HTR-8/SVneo (cell line): ENCODE measurements at regions not wholly inside any gene's neighbourhood (a gene's known extent, or its start where the extent isn't known, plus 50 kb on each side); places are given as distances from the start of the nearest gene placed in this dataset.

ENCODE experiments used
- DNase-seq: peaks from one replicate; pipeline ENCODE4 v3.0.0; 2011; ENCODE audit warnings: low spot score, mixed read lengths; ENCODE audit not compliant: insufficient read length
- FAIRE-seq: peaks from 2 replicates; lab custom pipeline; 2011; peaks lifted over from hg19 to GRCh38; lab: Jason Lieb, UNC

DNA sequence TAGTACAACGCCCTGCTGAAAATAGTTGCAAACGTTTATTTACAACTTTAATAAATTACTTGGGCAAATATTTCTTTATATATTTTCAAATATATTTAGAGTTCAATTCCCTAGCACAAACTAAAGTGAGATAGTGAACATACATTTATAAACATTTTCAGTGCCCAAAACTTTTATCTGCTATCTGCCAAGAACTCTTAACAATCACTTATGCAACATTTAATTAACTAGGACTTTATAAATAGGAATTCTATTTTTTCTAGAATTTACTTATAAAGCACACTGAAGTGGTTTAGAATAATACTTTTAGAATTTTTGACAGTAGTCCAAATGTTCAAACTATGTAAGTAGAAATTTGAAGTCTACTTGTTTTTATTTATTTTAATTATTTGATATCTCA lies 452.6 kb upstream of the RGS17 start:
- FAIRE-seq (no peak), DNase-seq (no peak)

DNA sequence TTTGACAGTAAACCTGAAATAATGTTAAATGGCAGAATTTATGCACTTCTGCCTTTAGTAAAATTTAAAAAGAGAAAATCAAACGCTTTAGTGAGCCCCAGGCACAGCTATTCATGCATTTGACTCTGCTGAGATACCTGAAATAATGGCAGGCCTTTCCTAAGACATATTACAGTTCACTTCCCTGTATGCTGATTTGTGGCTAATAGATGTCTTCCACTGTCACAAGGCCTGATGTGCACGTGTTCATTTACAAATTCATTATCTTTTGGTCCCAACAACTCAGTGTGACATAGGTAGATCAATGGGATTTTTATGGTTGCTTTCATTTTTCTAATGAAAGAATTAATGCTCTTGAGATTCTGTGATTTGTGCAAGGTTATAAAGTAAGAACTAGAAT lies 449.7 kb upstream of the RGS17 start:
- no peak for FAIRE-seq
- no peak for DNase-seq

DNA sequence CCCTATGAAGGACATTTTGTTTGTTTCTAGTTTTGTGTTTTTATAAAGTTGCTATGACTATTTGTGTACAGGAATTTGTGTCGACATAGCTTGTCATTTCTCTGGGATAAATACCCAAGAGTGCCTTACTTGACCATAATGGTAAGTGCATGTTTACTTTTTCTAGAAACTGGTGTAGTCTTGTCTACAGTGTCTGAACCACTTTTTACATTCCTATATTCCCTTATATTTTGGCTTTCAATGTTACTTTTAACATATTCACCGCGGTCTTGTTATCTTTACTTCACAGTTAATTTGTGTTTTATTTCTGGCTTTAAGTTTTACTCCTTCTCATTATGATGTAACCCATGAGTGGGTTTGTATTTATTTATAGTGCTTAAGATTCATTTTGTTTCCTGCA lies 444.4 kb upstream of the RGS17 start:
- no peak for FAIRE-seq

DNA sequence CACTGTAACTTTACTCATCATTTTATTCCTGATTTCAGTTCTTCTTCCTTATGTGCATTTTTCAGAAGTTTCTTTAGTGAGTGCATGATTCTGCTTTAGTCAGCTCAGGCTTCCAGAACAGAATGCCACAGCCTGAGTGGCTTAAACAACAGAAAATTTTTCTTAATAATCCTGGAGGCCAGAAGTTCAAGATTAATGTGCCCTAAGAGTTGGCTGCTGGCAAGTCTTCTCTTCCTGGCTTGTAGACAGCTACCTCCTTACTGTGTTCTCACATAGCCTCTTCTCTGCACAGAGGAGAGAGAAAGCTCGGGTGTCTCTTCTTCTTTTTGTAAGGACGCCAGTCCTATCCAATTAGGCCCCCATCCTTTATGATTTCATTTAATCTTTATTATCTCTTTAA lies 443.1 kb upstream of the RGS17 start:
- FAIRE-seq: no peak
- DNase-seq: no peak

More for the DNA sequence above, 444.4 kb upstream of the RGS17 start:
- no peak for DNase-seq

DNA sequence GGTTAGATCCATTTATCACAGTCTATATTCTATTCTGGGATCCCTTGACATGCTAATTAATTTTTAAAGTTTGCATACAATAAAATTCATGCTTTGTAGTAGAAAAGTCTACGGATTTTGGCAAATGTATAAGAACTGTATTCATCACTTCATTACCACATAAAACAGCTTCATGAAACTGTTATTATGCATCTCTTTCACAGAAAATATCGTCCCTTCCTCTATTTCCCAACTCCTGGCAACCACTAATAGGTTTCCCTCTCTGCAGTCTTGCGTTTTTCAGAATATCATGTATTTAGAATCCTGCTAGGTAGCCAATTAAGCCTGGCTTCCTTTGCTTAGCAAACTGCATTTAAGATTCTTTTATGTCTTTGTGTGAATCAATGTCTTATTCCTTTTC lies 441.3 kb upstream of the RGS17 start:
- FAIRE-seq (no peak), DNase-seq (no peak)

DNA sequence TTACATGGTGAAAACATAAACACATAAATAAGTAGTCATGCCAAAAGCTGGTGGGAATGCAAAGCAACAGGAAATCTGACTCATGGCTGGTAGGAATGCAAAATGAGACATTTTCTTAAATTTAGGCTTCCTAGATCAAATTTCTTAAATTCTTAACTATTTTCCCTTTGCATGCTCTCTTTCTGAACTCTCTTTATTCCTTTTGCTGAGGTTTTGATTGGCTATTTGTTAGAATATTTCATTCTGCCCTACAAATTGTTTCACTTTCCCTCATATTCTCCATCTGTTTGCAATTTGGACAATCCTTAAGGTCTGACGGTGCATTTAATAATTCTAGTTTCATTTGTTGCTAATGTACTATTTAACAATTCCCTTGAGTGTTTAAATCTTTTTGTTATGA lies 437.5 kb upstream of the RGS17 start:
- peak; percentile 10 for DNase-seq
- FAIRE-seq: no peak

DNA sequence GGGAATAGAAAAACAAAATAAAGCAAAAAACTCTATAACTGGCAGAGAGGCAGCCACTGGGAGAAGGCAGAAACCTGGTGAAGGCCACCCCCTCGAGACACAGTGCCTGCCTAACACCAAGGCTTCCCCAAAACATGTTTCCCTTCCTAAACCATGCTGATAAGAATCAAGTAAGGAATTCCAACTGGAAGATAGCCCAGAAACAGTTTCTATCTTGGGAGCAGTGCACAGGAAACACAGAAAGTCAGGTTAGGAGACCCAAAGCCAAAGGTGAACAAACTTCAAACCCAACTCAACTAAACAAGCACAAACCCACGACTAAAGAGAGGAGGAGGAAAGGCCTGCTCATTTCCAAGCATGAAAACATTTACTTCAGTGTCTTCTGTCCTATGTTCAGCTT lies 433.7 kb upstream of the RGS17 start:
- FAIRE-seq (no peak), DNase-seq (no peak)

DNA sequence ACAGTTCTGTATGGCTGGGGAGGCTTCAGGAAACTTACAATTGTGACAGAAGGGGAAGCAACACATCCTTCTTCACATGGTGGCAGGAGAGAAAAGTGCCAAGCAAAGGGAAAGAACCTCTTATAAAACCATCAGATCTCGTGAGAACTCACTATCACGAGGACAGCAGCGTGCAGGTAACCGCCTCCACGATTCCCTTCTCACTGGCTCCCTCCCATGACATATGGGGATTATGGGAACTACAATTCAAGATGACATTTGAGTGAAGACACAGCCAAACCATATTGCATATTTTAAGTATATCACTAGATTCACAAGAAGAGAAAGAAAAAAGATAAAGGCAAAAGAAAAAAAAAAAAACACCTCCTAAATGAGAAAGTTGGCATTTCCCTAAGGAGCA lies 431.9 kb upstream of the RGS17 start:
- DNase-seq: no peak
- FAIRE-seq: no peak

DNA sequence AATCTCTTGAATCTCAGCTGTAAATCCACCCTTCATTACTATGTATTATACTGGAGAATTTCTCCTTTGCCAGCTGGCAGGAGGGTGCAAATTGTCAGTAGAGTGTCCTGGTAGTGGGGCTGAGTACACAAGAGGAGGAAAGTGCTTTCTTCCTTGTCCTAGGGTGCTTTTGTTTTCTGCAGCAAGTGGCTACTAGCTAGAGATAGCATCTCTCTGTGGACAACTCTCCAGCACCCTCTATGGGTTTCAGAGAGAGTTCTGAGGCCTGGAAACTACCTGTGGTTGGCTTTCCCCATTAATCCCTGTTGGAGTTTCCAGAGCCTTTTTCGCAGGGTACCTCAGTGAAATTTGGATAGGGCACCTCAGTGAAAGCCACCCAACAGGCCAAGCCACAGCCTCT lies 422.5 kb upstream of the RGS17 start:
- DNase-seq (no peak), FAIRE-seq (no peak)

DNA sequence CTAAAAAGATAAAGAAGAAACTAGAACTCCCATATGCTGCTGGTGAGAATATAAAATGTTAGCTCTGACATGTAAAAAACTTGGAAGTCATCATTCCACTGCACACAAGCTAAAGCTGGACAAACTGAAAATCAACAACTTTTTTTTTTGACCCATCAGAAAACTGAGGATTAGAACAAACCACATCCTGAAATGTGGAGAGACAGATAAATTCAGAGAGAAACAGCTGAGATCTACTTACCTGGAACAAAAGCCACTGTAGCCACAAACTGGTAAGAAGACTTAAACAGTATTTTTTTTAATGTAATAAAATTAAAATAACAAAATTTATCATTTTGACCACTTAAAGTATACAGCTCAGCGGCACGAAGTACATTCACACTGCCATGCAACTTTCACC lies 408.5 kb upstream of the RGS17 start:
- DNase-seq (no peak), FAIRE-seq (no peak)

DNA sequence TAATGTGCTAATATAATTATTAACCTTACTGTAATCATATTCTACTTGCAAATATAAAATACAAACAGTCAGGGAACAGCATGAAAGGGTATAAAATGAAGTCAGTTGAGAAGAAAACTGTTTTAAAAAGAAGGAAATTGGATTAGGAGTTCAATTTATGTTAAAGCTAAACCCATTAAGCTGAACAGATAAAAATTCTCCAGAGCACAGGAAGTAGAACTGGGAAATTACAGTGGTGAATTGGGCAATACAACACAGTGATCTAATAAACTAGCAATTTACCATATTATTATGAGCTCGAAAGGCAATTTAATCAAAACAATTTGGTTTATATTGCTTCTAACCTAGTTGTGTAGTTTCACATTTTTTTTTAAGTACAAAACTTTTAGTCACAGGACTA lies 407.4 kb upstream of the RGS17 start:
- FAIRE-seq (no peak), DNase-seq (peak; percentile 2)

DNA sequence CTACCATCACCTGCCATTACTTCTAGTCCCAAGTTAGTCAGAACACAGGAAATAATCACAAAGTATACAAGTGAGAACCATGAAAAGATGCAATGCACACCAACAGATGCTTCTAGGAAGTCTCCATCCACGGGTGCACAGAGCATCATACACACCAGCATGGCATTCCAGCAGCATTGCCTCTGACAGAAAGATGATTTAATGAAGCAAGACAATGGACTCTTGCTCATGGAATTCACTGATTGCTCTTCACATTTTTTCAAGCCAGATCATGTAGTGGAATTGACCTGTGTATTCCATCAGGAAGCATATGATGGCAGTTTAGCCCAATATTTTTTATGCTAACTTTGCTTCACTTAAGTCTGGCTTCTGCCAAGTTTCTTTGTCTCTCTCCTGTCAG lies 406.3 kb upstream of the RGS17 start:
- DNase-seq (peak; percentile 23), FAIRE-seq (peak; percentile 36)

DNA sequence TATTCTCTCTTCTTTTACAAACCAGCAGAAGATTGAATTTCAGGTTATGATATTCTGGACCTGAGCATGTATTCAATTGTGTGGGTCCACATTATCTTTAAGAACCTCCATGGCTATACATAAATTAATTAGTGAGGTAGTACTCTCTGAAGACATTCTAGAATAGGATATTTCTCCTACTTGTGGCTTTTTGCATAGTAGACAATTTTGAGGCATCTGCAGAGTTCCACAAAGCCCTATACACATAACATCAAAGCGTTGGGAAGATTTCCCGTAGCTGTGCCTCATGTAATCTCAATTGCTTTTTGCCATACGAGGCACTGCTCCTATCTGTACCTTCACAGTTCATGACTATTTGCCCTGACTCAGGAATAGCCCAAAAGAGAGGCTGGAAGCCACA lies 395.4 kb upstream of the RGS17 start:
- FAIRE-seq: no peak
- no peak for DNase-seq

DNA sequence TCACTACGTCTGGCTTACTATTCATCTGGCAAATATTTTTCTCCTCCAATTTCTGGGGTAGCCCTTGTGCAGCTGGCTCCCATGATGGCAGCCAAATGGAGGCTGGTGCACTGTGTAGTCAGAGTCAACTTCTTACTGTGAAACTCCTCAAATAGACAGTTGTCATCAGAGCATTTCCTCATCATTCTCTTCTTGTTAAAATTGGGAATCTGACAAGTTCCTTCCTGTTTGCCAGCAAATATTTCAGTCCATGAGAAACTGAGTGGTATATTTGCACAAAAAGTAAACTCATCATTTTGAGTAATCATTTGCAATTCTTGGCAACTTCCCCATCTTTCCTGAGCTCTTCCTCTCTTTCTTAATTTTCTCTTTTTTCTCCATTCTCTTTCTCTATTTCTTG lies 394.9 kb upstream of the RGS17 start:
- DNase-seq: no peak
- no peak for FAIRE-seq

DNA sequence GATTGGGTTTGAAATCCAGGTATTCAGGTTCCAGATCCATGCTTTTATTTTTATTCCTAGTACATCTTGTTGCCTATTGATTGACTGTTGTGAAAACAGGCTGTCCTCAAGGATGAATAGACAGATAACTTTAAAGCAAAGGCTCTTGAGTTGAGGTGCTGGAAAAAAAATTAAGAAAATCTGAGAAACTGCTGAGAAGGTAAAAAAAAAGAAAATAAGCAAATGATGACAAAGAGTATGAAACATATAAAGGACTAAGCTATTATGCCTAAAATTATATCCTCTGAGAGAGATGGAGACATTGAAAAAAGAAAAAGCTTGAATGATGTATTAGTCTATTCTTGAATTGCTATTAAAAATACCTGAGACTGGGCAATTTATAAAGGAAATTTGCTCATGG lies 392.3 kb upstream of the RGS17 start:
- no peak for FAIRE-seq
- no peak for DNase-seq

DNA sequence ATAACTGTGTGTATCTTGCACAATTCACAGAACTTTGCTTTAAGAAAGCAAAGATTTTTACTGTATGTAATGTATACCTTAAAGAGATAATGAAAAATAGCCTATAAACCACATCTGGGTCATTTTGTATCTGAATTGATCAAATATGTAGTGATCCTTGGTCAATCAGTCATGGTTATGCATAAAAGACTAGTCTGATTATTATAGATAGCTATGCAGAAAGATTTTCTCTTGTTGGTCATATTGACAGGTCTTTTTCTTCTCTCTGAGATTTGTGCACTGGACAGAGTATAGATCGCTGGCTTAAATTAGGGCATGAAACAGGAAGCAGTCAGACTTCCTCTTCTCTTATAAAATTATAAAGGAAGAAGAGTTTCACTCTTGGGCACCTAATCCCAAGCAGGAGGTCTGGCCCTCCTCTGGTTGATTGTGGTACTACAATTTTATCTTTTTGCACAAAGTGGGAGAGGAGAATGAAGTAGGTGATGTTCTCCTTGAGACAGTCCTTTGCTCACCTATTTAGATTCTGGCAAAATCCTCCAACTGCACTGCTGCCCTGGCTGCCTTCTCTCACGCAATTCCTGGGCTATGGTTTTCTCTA lies 380.9 kb upstream of the RGS17 start:
- FAIRE-seq (no peak), DNase-seq (peak; percentile 8)

DNA sequence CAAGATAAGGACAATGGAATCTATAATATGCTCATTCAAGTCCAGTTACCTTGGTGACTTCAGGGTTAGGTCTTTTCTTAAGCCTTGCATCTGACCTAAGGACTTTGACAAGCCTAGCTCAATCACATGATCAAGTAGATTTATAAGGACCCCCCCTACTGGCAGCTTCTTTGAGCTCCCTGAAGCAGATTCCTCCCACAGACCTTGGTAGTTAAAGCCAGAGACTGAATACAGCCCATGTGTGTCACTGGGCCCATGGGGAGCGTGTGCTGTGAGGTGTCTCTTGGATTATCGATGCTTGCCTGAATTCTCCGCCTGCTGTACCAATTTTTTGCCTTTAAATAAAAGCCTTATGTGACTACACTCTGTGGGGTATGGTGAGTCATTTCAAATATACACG lies 372.7 kb upstream of the RGS17 start:
- FAIRE-seq (no peak), DNase-seq (no peak)

DNA sequence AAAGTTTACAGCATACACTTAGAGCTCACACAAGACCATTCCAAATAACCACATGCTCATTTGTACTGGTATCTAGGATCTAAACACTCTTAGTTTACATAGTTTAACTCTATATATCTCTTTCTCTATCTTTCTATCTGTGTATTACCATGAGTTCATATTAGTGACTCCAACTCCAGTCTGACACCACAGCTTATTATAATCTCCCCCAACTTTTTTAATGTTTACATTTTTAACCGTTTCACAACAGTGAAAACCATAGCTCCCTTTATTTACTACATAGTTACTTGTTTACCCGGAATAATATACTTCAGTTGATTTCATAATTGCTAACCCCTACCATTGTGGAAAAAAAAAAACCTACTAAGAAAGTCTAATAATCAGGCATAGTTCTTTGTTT lies 362.4 kb upstream of the RGS17 start:
- FAIRE-seq: no peak
- no peak for DNase-seq

DNA sequence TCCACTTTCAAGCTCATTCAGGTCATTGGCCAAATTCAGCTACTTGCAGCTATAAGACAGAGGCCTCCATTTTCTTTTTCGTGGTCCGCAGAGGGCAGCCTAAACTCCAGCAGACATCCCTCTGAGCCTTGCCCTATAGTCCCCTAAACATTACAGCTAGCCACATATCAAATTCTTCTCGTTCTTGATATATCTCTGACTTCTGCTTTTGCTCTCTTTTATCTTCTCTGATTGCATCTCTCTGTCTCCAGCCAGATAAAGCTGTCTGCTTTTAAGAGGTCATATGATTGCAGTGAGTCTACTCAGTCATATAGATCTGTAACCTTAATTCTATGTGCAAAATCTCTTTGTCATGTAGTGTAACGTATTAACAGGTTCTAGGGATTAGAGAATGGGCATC lies 358.4 kb upstream of the RGS17 start:
- DNase-seq (no peak), FAIRE-seq (no peak)

DNA sequence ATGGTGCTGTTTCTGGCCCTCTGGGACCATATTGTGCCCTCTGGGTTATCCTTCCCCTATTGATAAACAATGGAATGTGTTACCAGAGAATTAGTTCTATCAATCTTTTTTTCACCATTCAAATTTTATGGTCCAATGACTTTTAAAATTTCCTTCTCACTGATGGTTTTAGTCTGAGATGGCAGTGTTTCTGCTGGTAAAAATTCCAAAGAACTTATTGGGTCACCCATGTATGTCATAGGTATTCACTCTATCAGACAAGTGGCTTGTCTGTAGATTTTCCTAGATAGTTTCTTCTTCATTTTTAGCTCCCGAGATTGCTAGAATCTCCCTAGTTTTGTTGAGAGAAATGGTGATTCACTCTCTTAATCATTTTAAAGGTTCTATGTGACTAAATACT lies 357.2 kb upstream of the RGS17 start:
- DNase-seq: no peak
- no peak for FAIRE-seq

DNA sequence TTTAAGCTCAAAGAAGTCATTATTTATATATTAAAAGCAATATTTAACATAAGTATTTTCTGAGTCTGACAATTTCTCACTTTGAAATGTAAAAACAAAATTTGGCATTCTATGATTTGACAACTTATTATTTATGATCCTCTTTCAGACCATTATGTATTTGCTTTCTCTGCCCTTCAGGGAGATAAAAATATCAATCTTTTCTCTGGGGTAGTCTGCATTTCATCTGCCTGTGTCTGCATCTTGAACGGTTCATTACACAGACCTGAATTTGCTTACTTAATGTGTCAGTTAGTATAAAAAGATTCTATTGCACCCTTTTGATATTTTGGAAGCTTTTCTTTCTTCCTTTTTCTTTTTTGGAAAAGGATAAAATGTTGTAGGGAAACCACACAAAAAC lies 354.0 kb upstream of the RGS17 start:
- DNase-seq (no peak), FAIRE-seq (no peak)

DNA sequence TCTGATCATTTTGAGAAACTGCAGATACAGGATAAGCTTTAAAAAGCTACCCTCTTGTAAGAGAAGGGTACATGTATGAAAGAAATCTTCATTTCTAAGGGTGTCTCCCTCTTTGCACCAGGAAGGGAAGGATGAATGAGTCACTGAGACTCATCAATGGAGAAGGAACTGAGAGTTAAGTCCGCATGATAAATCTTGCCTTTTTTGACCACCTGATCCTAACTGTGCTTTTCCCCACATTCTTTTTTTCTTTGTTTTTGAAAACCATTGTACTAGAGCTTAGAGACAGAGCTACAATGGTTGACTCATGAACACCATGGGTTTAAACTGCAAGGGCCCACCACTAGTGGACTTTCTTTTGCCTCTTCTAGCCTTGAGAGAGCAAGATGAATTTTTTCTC lies 353.0 kb upstream of the RGS17 start:
- DNase-seq: no peak
- no peak for FAIRE-seq

DNA sequence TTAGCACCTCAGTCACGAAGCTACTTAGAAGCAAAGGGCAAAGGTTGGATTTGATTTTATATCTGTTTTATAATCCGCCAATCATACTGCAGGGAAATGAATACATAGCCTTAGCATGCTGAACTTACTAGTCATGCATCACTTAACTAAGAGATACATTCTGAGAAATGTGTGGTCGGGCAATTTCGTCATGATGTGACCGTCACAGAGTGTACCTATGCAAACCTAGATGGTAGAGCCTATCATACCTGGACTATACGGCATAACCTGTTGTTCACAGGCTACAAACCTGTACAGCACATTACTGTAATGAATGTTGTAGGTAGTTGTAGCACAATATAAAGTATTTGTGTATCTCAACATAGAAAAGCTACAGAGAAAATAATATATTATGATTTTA lies 345.2 kb upstream of the RGS17 start:
- peak; percentile 63 for FAIRE-seq
- no peak for DNase-seq
